NCI-H82 treated with DMSO at 0.1 percent for 48 hours (cell line): ENCODE measurements at regions not wholly inside any gene's neighbourhood (a gene's known extent, or its start where the extent isn't known, plus 50 kb on each side); places are given as distances from the start of the nearest gene placed in this dataset.

Experiments used
- DNase-seq: peaks from one replicate; lab custom pipeline; 2025; ENCODE audit not compliant: unreplicated experiment; lab: John Stamatoyannopoulos, UW

DNA sequence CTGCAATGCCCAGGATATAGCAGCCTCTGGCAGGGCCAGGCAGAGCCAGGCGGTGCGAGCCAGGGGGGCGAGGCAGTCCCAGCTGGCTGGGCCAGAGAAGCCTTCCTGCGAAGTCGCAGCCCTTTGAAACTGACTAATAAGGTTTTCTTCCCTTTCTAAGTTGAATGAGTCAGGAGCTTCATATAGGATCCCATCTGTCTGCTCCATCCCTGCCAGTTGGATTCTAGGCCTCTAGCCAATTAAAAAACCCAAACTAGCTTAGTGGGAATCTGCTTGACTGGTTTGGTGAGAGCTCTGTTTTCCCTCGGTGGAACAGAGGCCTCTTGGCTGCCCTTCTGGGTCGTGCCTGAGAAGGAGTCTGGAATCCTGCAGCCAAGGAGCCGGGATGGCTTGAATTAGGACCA is 70.1 kb upstream of the RAPGEF1 start:
- peak; percentile 90 for DNase-seq

- DNase-seq, result no peak
These were observed 68.4 kb upstream of the RAPGEF1 start for GRCh38 chr9:131808291-131808690.

GRCh38 chr9:131807144-131807983 is 67.5 kb upstream of the RAPGEF1 start:
- DNase-seq, result no peak

DNA sequence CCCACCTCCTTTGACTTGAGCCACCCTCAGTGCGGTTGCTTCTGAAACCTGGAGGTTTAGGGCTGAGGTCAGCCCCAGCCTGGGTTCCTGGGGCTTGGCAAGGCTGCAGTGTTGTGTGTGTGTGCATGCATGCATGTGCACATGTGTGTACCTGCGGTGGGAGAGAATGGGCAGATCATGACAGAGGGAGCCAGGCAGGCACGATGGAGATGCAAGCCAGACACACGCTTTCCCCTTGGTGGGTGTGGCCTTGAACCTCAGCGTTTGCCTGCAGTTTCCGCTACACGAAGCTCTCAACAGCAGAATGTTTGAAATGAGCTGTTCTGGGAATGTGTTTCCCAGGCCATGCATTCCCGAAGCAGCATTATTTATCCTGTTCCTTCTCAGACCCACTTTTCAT is 65.9 kb upstream of the RAPGEF1 start:
- no peak for DNase-seq

GRCh38 chr9:131804826-131805225 is 65.0 kb upstream of the RAPGEF1 start:
- DNase-seq, result no peak

GRCh38 chr9:131803758-131804411 is 64.0 kb upstream of the RAPGEF1 start:
- DNase-seq, result no peak

DNA sequence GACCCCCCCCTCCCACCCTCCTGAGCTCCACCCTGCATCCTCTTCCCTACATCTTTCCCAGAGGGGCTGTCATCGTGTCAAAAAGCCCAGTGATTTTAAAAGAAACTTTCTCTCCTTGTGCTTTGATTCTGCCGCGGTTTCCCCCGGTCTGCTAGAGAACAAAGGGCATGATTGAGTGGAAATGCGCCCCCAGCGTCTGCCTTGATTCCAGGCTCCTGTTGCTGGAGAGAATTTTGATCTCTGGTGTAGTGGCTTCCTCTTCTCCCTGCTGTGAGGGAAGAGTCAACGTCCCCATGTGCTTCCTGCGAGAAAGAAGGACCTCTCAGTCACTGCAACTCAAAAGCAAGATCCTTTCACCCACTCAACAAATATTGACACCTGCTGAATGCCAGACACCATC is 61.9 kb upstream of the RAPGEF1 start:
- no peak for DNase-seq

- no peak for DNase-seq
These were observed 61.0 kb upstream of the RAPGEF1 start for GRCh38 chr9:131800843-131801242.

DNA sequence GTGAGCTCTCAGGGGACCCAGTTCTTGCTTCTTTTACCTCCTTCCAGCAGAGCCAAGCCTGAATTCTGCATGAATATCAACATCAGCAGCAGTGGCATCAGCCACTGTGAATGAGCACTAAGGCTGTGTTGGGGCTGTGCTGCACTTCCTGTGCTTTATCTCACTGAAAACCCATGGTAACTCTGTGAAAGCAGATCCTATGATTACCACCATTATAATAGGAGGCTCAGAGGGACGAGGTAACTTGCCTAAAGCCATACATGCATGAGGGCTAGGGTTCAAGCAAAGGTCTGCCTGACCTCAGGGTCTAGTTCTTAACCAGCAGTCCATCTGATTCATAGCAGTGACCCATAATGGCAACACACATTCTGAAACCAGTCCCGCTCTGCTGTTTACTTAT is 60.5 kb upstream of the RAPGEF1 start:
- DNase-seq, result no peak

DNA sequence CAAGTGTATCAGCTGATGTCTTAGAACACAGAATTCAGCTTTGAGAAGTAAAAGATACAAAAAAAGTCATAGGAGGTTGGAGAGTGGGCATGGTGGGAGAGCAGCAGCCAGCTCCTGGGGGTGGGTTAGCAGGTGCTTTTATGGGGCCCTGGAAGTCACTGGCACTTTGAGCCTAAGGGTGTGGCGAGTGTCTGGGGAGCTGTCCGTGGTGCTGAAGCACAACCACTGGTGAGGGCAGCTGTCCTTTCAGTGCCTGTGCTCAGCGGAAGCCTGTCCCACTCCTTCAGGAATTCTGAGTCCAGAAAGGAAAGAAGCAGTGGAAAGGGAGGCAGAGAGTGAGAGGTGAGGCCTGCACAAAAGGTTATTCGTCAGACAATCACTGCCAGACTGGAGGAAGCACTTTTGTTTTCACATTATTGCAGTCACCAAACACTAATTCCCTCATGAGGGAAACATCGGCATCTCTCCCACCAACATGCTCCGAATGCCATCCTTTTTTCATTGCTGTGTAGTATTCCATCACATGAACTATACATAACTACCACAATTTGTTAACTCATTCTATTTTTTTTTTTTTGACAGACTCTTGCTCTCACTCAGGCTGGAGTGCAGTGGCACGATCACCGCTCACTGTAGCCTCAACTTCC is 59.4 kb upstream of the RAPGEF1 start:
- no peak for DNase-seq

DNA sequence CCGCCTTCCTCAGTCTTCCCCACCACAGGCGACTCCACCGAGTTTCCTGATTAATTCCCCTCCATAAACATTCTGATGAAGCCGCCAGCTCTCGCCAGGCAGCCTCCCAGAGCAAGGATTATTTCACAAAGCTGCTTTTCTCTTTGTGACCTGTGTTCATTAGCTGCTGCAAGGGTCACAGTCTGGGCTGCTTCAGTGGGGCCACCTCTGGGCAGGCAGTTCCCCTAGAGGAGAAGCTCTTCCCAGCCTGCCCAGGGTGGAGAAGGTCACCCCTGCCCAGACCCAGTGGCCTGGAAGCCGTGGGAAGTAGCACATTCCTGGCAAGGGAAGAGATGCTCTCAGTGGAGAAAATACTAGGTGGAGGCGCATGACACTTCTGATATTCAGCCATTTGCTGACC is 58.4 kb upstream of the RAPGEF1 start:
- peak; percentile 45 for DNase-seq

DNA sequence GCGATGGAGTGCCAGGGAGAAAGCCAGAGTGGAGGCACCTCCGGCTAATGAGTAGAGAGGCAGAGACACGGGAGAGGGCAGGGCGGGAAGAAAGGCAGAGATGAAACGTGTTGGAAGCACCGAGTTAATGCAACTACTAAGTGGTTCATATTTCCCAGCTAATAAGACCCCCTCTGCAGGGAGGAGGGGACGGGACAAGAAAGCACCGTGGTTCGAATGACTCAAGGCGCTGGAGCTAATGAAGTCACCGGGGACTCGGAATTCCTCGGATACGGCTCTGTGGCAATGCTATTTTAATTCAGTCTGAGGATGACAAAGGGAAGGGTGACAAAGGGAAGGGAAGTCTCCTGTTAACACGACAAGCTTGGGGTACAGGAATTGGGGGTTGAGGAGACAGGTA is 54.5 kb upstream of the RAPGEF1 start:
- DNase-seq, result no peak

- DNase-seq, result no peak
These were observed 51.8 kb upstream of the RAPGEF1 start for GRCh38 chr9:131791542-131792254.
